Trophoblast cell (in vitro differentiated cells and primary cell): ENCODE measurements at regions not wholly inside any gene's neighbourhood (a gene's known extent, or its start where the extent isn't known, plus 50 kb on each side); places are given as distances from the start of the nearest gene placed in this dataset.

Experiments
- DNase-seq, 2 donors: peaks; one replicate each; pipeline ENCODE4 v3.0.0-alpha.2; 2016
- H2AFZ ChIP-seq: 2 replicates; pipeline ENCODE4 v1.6.1; 2013; ENCODE audit warnings: low read length, moderate library complexity, mild to moderate bottlenecking; ENCODE audit not compliant: insufficient read depth, poor library complexity
- H2AK5ac ChIP-seq: 2 replicates; pipeline ENCODE4 v1.6.1; 2013; ENCODE audit warnings: mild to moderate bottlenecking, low read length
- H2BK120ac ChIP-seq: 2 replicates; pipeline ENCODE4 v1.6.1; 2013; ENCODE audit warnings: low read length, mild to moderate bottlenecking, moderate library complexity; ENCODE audit not compliant: insufficient read depth, poor library complexity
- H2BK12ac ChIP-seq: 2 replicates; pipeline ENCODE4 v1.6.1; 2013; ENCODE audit warnings: mild to moderate bottlenecking, low read length, moderate library complexity
- H2BK5ac ChIP-seq: 2 replicates; pipeline ENCODE4 v1.6.1; 2013; ENCODE audit warnings: low read length, low read depth, moderate library complexity, mild to moderate bottlenecking; ENCODE audit not compliant: poor library complexity
- H3K14ac ChIP-seq: 2 replicates; pipeline ENCODE4 v1.6.1; 2013; ENCODE audit warnings: mild to moderate bottlenecking, low read length
- H3K18ac ChIP-seq: 2 replicates; pipeline ENCODE4 v1.6.1; 2013; ENCODE audit warnings: mild to moderate bottlenecking, low read length
- H3K23ac ChIP-seq: 2 replicates; pipeline ENCODE4 v1.6.1; 2013; ENCODE audit warnings: low read length
- H3K27ac ChIP-seq: 2 replicates; pipeline ENCODE4 v1.5.1; 2013; ENCODE audit warnings: low read depth, mild to moderate bottlenecking, inconsistent platforms, low read length, moderate library complexity
- H3K27me3 ChIP-seq: 2 replicates; pipeline ENCODE4 v1.6.1; 2013; ENCODE audit warnings: inconsistent platforms, mild to moderate bottlenecking, low read length, moderate library complexity; ENCODE audit not compliant: insufficient read depth
- H3K36me3 ChIP-seq, 2 experiments: 1 replicate in 1 of 2; 2 replicates in 1 of 2; pipeline ENCODE4 v1.6.1; 2013; ENCODE audit warnings: low read length in 2 of 2, mild to moderate bottlenecking in 2 of 2, moderate library complexity in 1 of 2; ENCODE audit not compliant: insufficient read depth in 2 of 2, control insufficient read depth in 1 of 2
- H3K4ac ChIP-seq: 2 replicates; pipeline ENCODE4 v1.6.1; 2013; ENCODE audit warnings: low read depth, mild to moderate bottlenecking, low read length, moderate library complexity
- H3K4me1 ChIP-seq, 2 experiments: 1 replicate in 1 of 2; 2 replicates in 1 of 2; pipeline ENCODE4 v1.6.1; 2013; ENCODE audit warnings: low read length in 2 of 2, mild to moderate bottlenecking in 2 of 2, moderate library complexity in 1 of 2; ENCODE audit not compliant: insufficient read depth in 2 of 2, control insufficient read depth in 1 of 2
- H3K4me2 ChIP-seq: 2 replicates; pipeline ENCODE4 v1.6.1; 2013; ENCODE audit warnings: inconsistent platforms, mild to moderate bottlenecking, low read length, moderate library complexity
- H3K4me3 ChIP-seq: 2 replicates; pipeline ENCODE4 v1.5.1; 2013; ENCODE audit warnings: mild to moderate bottlenecking, low read depth, low read length, inconsistent platforms
- H3K79me1 ChIP-seq: one replicate; pipeline ENCODE4 v1.6.1; 2013; ENCODE audit warnings: low read length
- H3K79me2 ChIP-seq: 2 replicates; pipeline ENCODE4 v1.6.1; 2013; ENCODE audit warnings: low read length, mild to moderate bottlenecking; ENCODE audit not compliant: control insufficient read depth, insufficient read depth, poor library complexity
- H3K9ac ChIP-seq: 2 replicates; pipeline ENCODE4 v1.6.1; 2013; ENCODE audit warnings: mild to moderate bottlenecking, low read length
- H3K9me3 ChIP-seq: 2 replicates; pipeline ENCODE4 v1.6.1; 2013; ENCODE audit warnings: low read depth, mild to moderate bottlenecking, control low read depth, inconsistent platforms, low read length; ENCODE audit not compliant: insufficient read depth
- H4K12ac ChIP-seq: 2 replicates; pipeline ENCODE4 v1.6.1; 2013; ENCODE audit warnings: low read depth, mild to moderate bottlenecking, low read length, moderate library complexity
- H4K8ac ChIP-seq: 2 replicates; pipeline ENCODE4 v1.6.1; 2013; ENCODE audit warnings: low read depth, mild to moderate bottlenecking, low read length, moderate library complexity
- H4K91ac ChIP-seq: one replicate; pipeline ENCODE4 v1.6.1; 2013; ENCODE audit warnings: low read depth, mild to moderate bottlenecking, low read length, moderate library complexity
- WGBS: extraction: QIAGEN DNeasy Blood & Tissue Kit; methylation state at CpG from one replicate; pipeline ENCODE4 v1.1.7; 2013; ENCODE audit warnings: missing lambda C conversion rate; ENCODE audit not compliant: insufficient read length, insufficient coverage; ENCODE audit errors: extremely low coverage; 5-methylcytosine and 5-hydroxymethylcytosine counted together

DNA sequence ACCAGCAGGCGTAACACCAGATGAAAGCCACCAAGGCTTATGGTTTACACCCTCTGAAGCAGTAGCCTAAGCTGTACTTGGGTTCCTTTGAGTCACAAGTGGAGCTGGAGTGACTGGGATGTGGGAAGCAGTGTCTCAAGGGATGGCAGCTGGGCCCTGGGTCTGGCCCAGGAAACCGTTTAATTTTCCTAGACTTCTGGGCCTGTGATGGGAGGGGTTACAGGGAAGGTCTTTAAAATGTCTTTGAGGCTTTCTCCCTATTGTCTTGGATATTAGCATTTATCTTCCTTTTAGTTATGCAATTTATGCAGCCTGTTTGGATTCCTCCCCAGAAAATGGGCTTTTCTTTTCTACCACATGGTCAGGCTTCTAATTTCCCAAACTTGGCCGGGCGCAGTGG is 568.2 kb downstream of the ANKRD7 start:
- WGBS = no CpG with 5 or more reads among the region's 4 CpGs

DNA sequence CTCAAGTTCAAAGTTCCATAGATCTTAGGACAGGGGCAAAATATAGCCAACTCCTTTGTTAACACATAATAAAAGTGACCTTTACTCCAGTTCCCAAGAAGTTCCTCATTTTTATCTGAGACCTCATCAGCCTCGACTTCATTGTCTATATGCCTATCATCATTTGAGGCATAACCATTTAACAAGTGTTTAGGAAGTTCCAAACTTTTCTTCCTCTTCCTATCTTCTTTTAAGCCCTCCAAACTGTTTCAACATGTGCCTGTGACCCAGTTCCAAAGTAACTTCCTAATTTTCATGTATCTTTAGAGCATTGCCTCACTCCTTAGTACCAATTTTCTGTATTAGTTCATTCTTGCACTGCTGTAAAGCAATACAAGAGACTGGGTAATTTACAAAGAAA is 569.1 kb downstream of the ANKRD7 start:
- H2BK120ac ChIP-seq = no peak overlapping the region
- H3K79me1 ChIP-seq = no peaks in the 10 kb centered on the region

More for the DNA sequence above, 568.2 kb downstream of the ANKRD7 start:
- Histone ChIP-seq H3K23ac (no peak overlapping the region), H3K79me2 (no peaks in the 10 kb centered on the region), H2BK5ac (no peak overlapping the region), H3K4me2 (no peak overlapping the region), H3K4me3 (no peak overlapping the region), H3K18ac (no peak overlapping the region), H4K91ac (no peak overlapping the region), H4K8ac (no peak overlapping the region), H3K36me3 (no peaks in the 10 kb centered on the region), H3K14ac (no peak overlapping the region), H2BK12ac (no peak overlapping the region), H3K9me3 (no peaks in the 10 kb centered on the region), H3K79me1 (no peaks in the 10 kb centered on the region), H2AFZ (no peak overlapping the region), H4K12ac (no peak overlapping the region), H3K27ac (no peak overlapping the region), H3K4me1 (no peaks in the 10 kb centered on the region), H3K27me3 (no peaks in the 10 kb centered on the region), H3K4ac (no peak overlapping the region), H2BK120ac (no peak overlapping the region), H3K9ac (no peak overlapping the region), H2AK5ac (no peak overlapping the region)
- DNase-seq = no peak

DNA sequence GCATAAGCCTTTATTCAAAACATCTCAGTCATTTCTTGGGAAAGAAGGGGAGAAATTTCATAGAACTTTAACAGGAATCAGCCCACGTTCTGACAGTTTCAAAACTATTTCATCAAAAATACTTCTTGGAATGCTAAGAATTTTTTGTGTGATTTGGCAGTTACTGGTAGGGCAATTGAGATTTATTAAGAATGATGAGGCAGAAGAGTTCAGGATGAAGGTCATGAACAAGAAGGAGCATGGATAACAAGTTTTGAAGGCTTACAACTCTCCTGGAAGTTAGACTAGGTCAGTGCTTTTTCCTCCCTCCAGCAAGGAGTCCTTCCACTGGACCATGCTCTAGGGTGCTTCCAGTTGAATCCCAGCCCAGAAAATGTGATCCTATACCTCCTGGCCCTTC is 569.9 kb downstream of the ANKRD7 start:
- no peaks in the 10 kb centered on the region for H3K4me1 ChIP-seq
- H3K79me1 ChIP-seq = no peaks in the 10 kb centered on the region
- DNase-seq = peak in 1 of 2 donors; percentile 45
- no peaks in the 10 kb centered on the region for H3K36me3 ChIP-seq
- H2BK5ac ChIP-seq = no peak overlapping the region
- H3K79me2 ChIP-seq = no peaks in the 10 kb centered on the region
- no peaks in the 10 kb centered on the region for H3K27me3 ChIP-seq
- no peak overlapping the region for H4K12ac ChIP-seq
- H3K9me3 ChIP-seq = no peaks in the 10 kb centered on the region
- no peak overlapping the region for H3K23ac ChIP-seq
- no peak overlapping the region for H2BK120ac ChIP-seq
- WGBS = no CpG with 5 or more reads among the region's 1 CpG
- H3K14ac ChIP-seq = no peak overlapping the region
- no peak overlapping the region for H2BK12ac ChIP-seq
- no peak overlapping the region for H2AK5ac ChIP-seq
- H3K9ac ChIP-seq = no peak overlapping the region
- no peak overlapping the region for H3K18ac ChIP-seq
- H2AFZ ChIP-seq = no peak overlapping the region
- H4K8ac ChIP-seq = no peak overlapping the region
- no peak overlapping the region for H3K4me2 ChIP-seq
- H3K27ac ChIP-seq = no peak overlapping the region
- no peak overlapping the region for H3K4ac ChIP-seq
- no peak overlapping the region for H3K4me3 ChIP-seq
- no peak overlapping the region for H4K91ac ChIP-seq

More for the DNA sequence above, 569.1 kb downstream of the ANKRD7 start:
- no peak overlapping the region for H2BK12ac ChIP-seq
- H2BK5ac ChIP-seq = no peak overlapping the region
- H4K12ac ChIP-seq = no peak overlapping the region
- H3K27ac ChIP-seq = no peak overlapping the region
- no peaks in the 10 kb centered on the region for H3K36me3 ChIP-seq
- no CpG with 5 or more reads among the region's 1 CpG for WGBS
- no peak overlapping the region for H2AK5ac ChIP-seq
- no peak for DNase-seq
- no peak overlapping the region for H3K9ac ChIP-seq
- no peak overlapping the region for H3K14ac ChIP-seq
- H3K4me2 ChIP-seq = no peak overlapping the region
- no peak overlapping the region for H3K4ac ChIP-seq
- H3K27me3 ChIP-seq = no peaks in the 10 kb centered on the region
- H4K8ac ChIP-seq = no peak overlapping the region
- H4K91ac ChIP-seq = no peak overlapping the region
- no peak overlapping the region for H3K4me3 ChIP-seq
- H2AFZ ChIP-seq = no peak overlapping the region
- H3K4me1 ChIP-seq = no peaks in the 10 kb centered on the region
- no peak overlapping the region for H3K18ac ChIP-seq
- H3K9me3 ChIP-seq = no peaks in the 10 kb centered on the region
- H3K79me2 ChIP-seq = no peaks in the 10 kb centered on the region
- H3K23ac ChIP-seq = no peak overlapping the region

DNA sequence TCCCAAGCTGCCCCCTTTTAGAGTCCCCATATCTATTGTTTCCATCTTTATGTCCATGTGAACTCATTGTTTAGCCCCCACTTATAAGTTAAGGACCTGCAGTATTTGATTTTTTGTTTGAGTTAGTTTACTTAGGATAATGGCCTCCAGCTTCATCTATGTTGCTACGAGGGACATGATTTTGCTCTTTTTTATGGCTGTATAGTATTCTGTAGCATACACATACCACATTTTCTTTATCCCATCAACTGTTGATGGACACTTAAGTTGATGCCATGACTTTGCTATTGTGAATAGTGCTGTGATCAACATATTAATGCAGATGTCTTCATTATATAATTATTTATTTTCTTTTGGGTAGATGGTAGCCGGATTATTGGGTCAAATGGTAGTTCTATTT is 576.9 kb downstream of the ANKRD7 start:
- H3K4me1 ChIP-seq = no peaks in the 10 kb centered on the region
- H3K4me2 ChIP-seq = no peak overlapping the region
- no peaks in the 10 kb centered on the region for H3K79me2 ChIP-seq
- no peak overlapping the region for H3K14ac ChIP-seq
- H2AK5ac ChIP-seq = no peak overlapping the region
- H3K27me3 ChIP-seq = no peaks in the 10 kb centered on the region
- no peak overlapping the region for H4K8ac ChIP-seq
- H3K36me3 ChIP-seq = no peaks in the 10 kb centered on the region
- no peak overlapping the region for H2BK12ac ChIP-seq
- H3K23ac ChIP-seq = no peak overlapping the region
- no peaks in the 10 kb centered on the region for H3K9me3 ChIP-seq
- H4K12ac ChIP-seq = no peak overlapping the region
- WGBS = no CpG with 5 or more reads among the region's 2 CpGs
- no peak overlapping the region for H2BK120ac ChIP-seq
- no peak overlapping the region for H2AFZ ChIP-seq
- H3K79me1 ChIP-seq = no peaks in the 10 kb centered on the region
- no peak overlapping the region for H3K18ac ChIP-seq
- no peak overlapping the region for H4K91ac ChIP-seq
- DNase-seq = no peak
- no peak overlapping the region for H2BK5ac ChIP-seq
- no peak overlapping the region for H3K27ac ChIP-seq
- H3K4ac ChIP-seq = no peak overlapping the region
- H3K9ac ChIP-seq = no peak overlapping the region
- no peak overlapping the region for H3K4me3 ChIP-seq
